Smooth muscle cell (in vitro differentiated cells): ENCODE measurements at regions not wholly inside any gene's neighbourhood (a gene's known extent, or its start where the extent isn't known, plus 50 kb on each side); places are given as distances from the start of the nearest gene placed in this dataset.

Experiments used
- DNase-seq: peaks from one replicate; lab custom pipeline; 2025; ENCODE audit not compliant: unreplicated experiment; lab: John Stamatoyannopoulos, UW
- H2AFZ ChIP-seq: fragments of 200-600 bp; sonication (generic); 2 replicates; pipeline ENCODE4 v1.6.0; 2016; ENCODE audit warnings: antibody characterized with exemption, low read depth, mild to moderate bottlenecking
- H3F3A ChIP-seq: fragments of 200-600 bp; sonication (generic); 2 replicates; pipeline ENCODE4 v1.6.0; 2017; ENCODE audit warnings: antibody characterized with exemption, low read depth
- H3K27ac ChIP-seq: fragments of 200-600 bp; sonication (generic); 2 replicates; pipeline ENCODE4 v1.5.1; 2016; ENCODE audit warnings: low read depth, mild to moderate bottlenecking
- H3K27me3 ChIP-seq: fragments of 200-600 bp; sonication (generic); 2 replicates; pipeline ENCODE4 v1.6.1; 2016; ENCODE audit warnings: low read depth, mild to moderate bottlenecking
- H3K36me3 ChIP-seq: fragments of 200-600 bp; sonication (generic); 2 replicates; pipeline ENCODE4 v1.5.1; 2016; ENCODE audit warnings: low read depth
- H3K4me1 ChIP-seq: fragments of 200-600 bp; sonication (generic); 2 replicates; pipeline ENCODE4 v1.5.1; 2016; ENCODE audit warnings: low read depth
- H3K4me2 ChIP-seq: fragments of 200-600 bp; sonication (generic); 2 replicates; pipeline ENCODE4 v1.6.0; 2016; ENCODE audit warnings: mild to moderate bottlenecking
- H3K4me3 ChIP-seq: fragments of 200-600 bp; sonication (generic); 2 replicates; pipeline ENCODE4 v1.5.1; 2016; ENCODE audit warnings: mild to moderate bottlenecking
- H3K79me2 ChIP-seq: fragments of 200-600 bp; sonication (generic); 2 replicates; pipeline ENCODE4 v1.6.0; 2016; ENCODE audit warnings: low read depth, mild to moderate bottlenecking
- H3K9ac ChIP-seq: fragments of 200-600 bp; sonication (generic); 2 replicates; pipeline ENCODE4 v1.6.0; 2016; ENCODE audit warnings: low read depth
- H3K9me3 ChIP-seq: fragments of 200-600 bp; sonication (generic); replicated peaks from 2 replicates; pipeline ENCODE4 v1.5.1; 2016; ENCODE audit warnings: low read depth
- H4K20me1 ChIP-seq: fragments of 200-600 bp; sonication (generic); 2 replicates; pipeline ENCODE4 v1.6.0; 2016; ENCODE audit warnings: low read depth
- CTCF ChIP-seq: fragments of 200-600 bp; sonication (generic); IDR thresholded peaks from 2 replicates; pipeline ENCODE4 v1.5.1; 2017; ENCODE audit warnings: borderline replicate concordance, mild to moderate bottlenecking, antibody characterized with exemption; ENCODE audit not compliant: insufficient read depth, poor library complexity, severe bottlenecking
- WGBS: methylation state at CpG from one replicate; pipeline ENCODE4 v1.1.7; 2016; ENCODE audit warnings: low lambda C conversion rate; 5-methylcytosine and 5-hydroxymethylcytosine counted together

DNA sequence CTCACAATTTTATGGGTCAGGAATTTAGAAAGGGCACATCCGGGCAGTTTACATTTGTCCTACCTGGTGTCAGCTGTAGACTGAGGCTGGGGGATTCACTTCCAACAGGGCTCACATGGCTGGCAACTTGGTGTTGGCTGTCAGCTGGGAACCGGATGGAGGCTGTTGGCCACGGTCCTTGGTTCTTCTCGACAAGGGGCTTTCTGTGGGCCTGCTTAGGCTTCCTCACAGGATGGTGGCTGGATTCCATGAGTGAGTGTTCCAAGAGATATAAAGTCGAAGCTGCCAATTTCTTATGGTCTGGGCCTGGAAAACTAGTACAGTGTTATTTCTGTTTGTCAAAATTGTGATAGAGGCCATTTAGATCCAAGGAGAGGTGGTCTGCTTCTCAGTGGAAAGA, 127.9 kb downstream of the PTCSC3 start:
- peaks cover 3% of the 10 kb centered on the region for H3K27me3 ChIP-seq
- no peak overlapping the region for H3K27ac ChIP-seq
- H3K4me1 ChIP-seq = peaks cover 21% of the 10 kb centered on the region
- no peak overlapping the region for H3K4me2 ChIP-seq
- no peaks in the 10 kb centered on the region for H3K36me3 ChIP-seq
- WGBS = 94% methylated on average over 5 of the region's 5 CpGs
- H4K20me1 ChIP-seq = no peaks in the 10 kb centered on the region
- no peak overlapping the region for H3K4me3 ChIP-seq
- no peak for DNase-seq
- H3F3A ChIP-seq = no peaks in the 10 kb centered on the region
- H2AFZ ChIP-seq = no peak overlapping the region
- H3K9ac ChIP-seq = no peak overlapping the region
- H3K9me3 ChIP-seq = no peaks in the 10 kb centered on the region
- no peak for TF ChIP-seq CTCF
- no peaks in the 10 kb centered on the region for H3K79me2 ChIP-seq

DNA sequence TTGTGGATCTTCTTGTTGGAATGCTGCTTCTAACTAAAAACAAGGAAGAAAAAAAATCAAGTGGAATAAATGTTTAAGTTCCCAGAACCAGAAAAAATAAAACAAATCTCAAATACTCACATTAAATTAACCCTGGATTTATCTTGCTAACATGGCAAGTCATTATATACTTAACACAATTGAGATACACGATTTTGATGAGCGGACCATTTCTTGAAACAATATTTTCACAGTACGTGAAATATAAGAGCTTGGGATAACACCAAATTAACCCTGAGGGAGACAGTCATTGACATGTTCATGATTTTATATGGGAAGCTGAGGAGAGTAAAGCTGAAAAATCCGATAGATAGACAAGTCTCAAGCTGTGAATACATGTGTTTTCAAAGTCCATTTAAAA, 128.6 kb downstream of the PTCSC3 start:
- peaks cover 3% of the 10 kb centered on the region for H3K27me3 ChIP-seq
- H3K9me3 ChIP-seq = no peaks in the 10 kb centered on the region
- no peak for DNase-seq
- no peak overlapping the region for H3K4me2 ChIP-seq
- no peak overlapping the region for H3K27ac ChIP-seq
- no peaks in the 10 kb centered on the region for H3K36me3 ChIP-seq
- no peaks in the 10 kb centered on the region for H4K20me1 ChIP-seq
- H3K4me1 ChIP-seq = peaks cover 21% of the 10 kb centered on the region
- no peak overlapping the region for H3K4me3 ChIP-seq
- H3K9ac ChIP-seq = no peak overlapping the region
- no peaks in the 10 kb centered on the region for H3F3A ChIP-seq
- WGBS = 87% methylated on average over 4 of the region's 4 CpGs
- H3K79me2 ChIP-seq = no peaks in the 10 kb centered on the region
- no peak overlapping the region for H2AFZ ChIP-seq
- TF ChIP-seq CTCF = no peak

DNA sequence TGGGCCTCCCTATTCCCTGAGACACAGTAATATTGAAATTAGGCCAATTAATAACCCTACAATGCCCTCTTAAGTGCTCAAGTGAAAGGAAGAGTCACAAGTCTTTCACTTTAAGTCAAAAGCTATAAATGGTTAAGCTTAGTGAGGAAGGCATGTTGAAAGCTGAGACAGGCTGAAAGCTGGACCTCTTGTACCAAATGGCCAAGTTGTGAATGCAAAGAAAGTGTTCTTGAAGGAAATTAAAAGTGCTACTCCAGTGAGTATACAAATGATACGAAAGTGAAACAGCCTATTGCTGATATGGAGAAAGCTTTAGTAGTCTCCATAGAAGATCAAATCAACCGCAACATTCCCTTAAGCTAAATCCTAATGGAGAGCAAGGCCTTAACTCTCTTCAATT, 140.8 kb downstream of the PTCSC3 start:
- DNase-seq = no peak
- WGBS = 89% methylated on average over 2 of the region's 2 CpGs
- Histone ChIP-seq H3K9ac (no peak overlapping the region), H3K4me2 (no peak overlapping the region), H3K27me3 (no peaks in the 10 kb centered on the region), H3K27ac (no peak overlapping the region), H2AFZ (no peak overlapping the region), H3K9me3 (no peaks in the 10 kb centered on the region), H4K20me1 (no peaks in the 10 kb centered on the region), H3K4me1 (no peaks in the 10 kb centered on the region), H3K4me3 (no peak overlapping the region), H3K79me2 (no peaks in the 10 kb centered on the region), H3K36me3 (no peaks in the 10 kb centered on the region), H3F3A (no peaks in the 10 kb centered on the region)
- no peak for TF ChIP-seq CTCF

GRCh38 chr14:36028665-36029064, 147.9 kb downstream of the PTCSC3 start:
- DNase-seq = no peak
- no peaks in the 10 kb centered on the region for H3K79me2 ChIP-seq
- WGBS = 79% methylated on average over 3 of the region's 3 CpGs
- no peaks in the 10 kb centered on the region for H3K27me3 ChIP-seq
- H3K4me1 ChIP-seq = no peaks in the 10 kb centered on the region
- no peak overlapping the region for H3K9ac ChIP-seq
- no peaks in the 10 kb centered on the region for H3K36me3 ChIP-seq
- no peaks in the 10 kb centered on the region for H3K9me3 ChIP-seq
- no peak for TF ChIP-seq CTCF
- H2AFZ ChIP-seq = no peak overlapping the region
- H3K4me3 ChIP-seq = no peak overlapping the region
- no peaks in the 10 kb centered on the region for H3F3A ChIP-seq
- no peaks in the 10 kb centered on the region for H4K20me1 ChIP-seq
- no peak overlapping the region for H3K4me2 ChIP-seq
- no peak overlapping the region for H3K27ac ChIP-seq
